K562 (cell line): ENCODE measurements at regions not wholly inside any gene's neighbourhood (a gene's known extent, or its start where the extent isn't known, plus 50 kb on each side); places are given as distances from the start of the nearest gene placed in this dataset.

ENCODE experiments used
- ATF7 ChIP-seq: fragments of 450-650 bp; IDR thresholded peaks from 2 replicates; pipeline ENCODE4 v1.7.1; 2014; ENCODE audit warnings: mild to moderate bottlenecking, moderate library complexity
- BDP1 ChIP-seq: IDR thresholded peaks from 3 replicates; pipeline ENCODE4 v1.6.1; 2011; ENCODE audit not compliant: insufficient read length, insufficient read depth
- CBFA2T2 ChIP-seq: fragments of 450-650 bp; conservative IDR thresholded peaks from 2 replicates; pipeline ENCODE4 v1.6.1; 2017; ENCODE audit warnings: mild to moderate bottlenecking
- CHD1 ChIP-seq: fragments of 200-600 bp; sonication (generic); IDR thresholded peaks from one replicate; pipeline ENCODE4 v1.6.1; 2012; ENCODE audit warnings: mild to moderate bottlenecking, moderate library complexity, low read length, inconsistent platforms
- EGR1 ChIP-seq: fragments of 450-650 bp; conservative IDR thresholded peaks from 2 replicates; pipeline ENCODE4 v1.6.1; 2017; ENCODE audit warnings: mild to moderate bottlenecking
- L3MBTL2 ChIP-seq: fragments of 450-650 bp; IDR thresholded peaks from 2 replicates; pipeline ENCODE4 v1.6.1; 2016; ENCODE audit warnings: mild to moderate bottlenecking, moderate library complexity
- MAZ ChIP-seq, 2 experiments: fragments of 450-650 bp in 1 of 2; sonication (generic) in 1 of 2; formaldehyde crosslinking; IDR thresholded peaks in 1 of 2; conservative IDR thresholded peaks in 1 of 2; 2 replicates each; pipeline versions ENCODE4 v1.4.0 to v1.5.0; 2020; ENCODE audit warnings: mild to moderate bottlenecking in 1 of 2, missing genetic modification reagents in 1 of 2
- NR2C2 ChIP-seq, 2 experiments: fragments of 200-800 bp in 1 of 2; sonication (Bioruptor generic) in 1 of 2; sonication (generic) in 1 of 2; formaldehyde crosslinking in 1 of 2; IDR thresholded peaks; 2 replicates each; pipeline versions ENCODE4 v1.6.1 to v1.8.0; 2016 to 2022; ENCODE audit warnings: mild to moderate bottlenecking in 1 of 2, missing compliant biosample characterization in 1 of 2, missing genetic modification characterization in 1 of 2, missing genetic modification reagents in 1 of 2
- SMAD3 ChIP-seq: fragments of 450-650 bp; formaldehyde crosslinking; conservative IDR thresholded peaks from 2 replicates; pipeline ENCODE4 v1.4.0; 2020; ENCODE audit warnings: mild to moderate bottlenecking
- ZKSCAN8 ChIP-seq: fragments of 200-800 bp; sonication (Bioruptor generic); IDR thresholded peaks from 2 replicates; pipeline ENCODE4 v1.6.1; 2016; ENCODE audit warnings: missing genetic modification characterization, missing compliant biosample characterization
- ZNF316 ChIP-seq: fragments of 450-650 bp; IDR thresholded peaks from 2 replicates; pipeline ENCODE4 v1.6.1; 2016
- ZNF584 ChIP-seq: fragments of 200-800 bp; sonication (Bioruptor generic); IDR thresholded peaks from 2 replicates; pipeline ENCODE4 v1.6.1; 2016; ENCODE audit warnings: low read depth, mild to moderate bottlenecking, missing genetic modification characterization, missing compliant biosample characterization
- TF ChIP-seq, protein P1 (sequence below): fragments of 150-350 bp; IDR thresholded peaks from 2 replicates; pipeline ENCODE4 v1.6.1; 2014; ENCODE audit warnings: low read depth, mild to moderate bottlenecking, low read length, borderline replicate concordance
- TF ChIP-seq, protein P2 (sequence below): sonication (generic); formaldehyde crosslinking; IDR thresholded peaks from 2 replicates; pipeline ENCODE4 v1.9.0; 2022; ENCODE audit warnings: mild to moderate bottlenecking, missing genetic modification reagents
- TF ChIP-seq, protein P3 (sequence below): fragments of 200-800 bp; sonication (Bioruptor generic); IDR thresholded peaks from 2 replicates; pipeline ENCODE4 v1.6.1; 2016; ENCODE audit warnings: missing genetic modification characterization, missing compliant biosample characterization
- TF ChIP-seq, protein P4 (sequence below): fragments of 250-450 bp; sonication (Bioruptor Pico); IDR thresholded peaks from 2 replicates; pipeline ENCODE4 v1.5.0; 2020; ENCODE audit warnings: mild to moderate bottlenecking, borderline replicate concordance

DNA sequence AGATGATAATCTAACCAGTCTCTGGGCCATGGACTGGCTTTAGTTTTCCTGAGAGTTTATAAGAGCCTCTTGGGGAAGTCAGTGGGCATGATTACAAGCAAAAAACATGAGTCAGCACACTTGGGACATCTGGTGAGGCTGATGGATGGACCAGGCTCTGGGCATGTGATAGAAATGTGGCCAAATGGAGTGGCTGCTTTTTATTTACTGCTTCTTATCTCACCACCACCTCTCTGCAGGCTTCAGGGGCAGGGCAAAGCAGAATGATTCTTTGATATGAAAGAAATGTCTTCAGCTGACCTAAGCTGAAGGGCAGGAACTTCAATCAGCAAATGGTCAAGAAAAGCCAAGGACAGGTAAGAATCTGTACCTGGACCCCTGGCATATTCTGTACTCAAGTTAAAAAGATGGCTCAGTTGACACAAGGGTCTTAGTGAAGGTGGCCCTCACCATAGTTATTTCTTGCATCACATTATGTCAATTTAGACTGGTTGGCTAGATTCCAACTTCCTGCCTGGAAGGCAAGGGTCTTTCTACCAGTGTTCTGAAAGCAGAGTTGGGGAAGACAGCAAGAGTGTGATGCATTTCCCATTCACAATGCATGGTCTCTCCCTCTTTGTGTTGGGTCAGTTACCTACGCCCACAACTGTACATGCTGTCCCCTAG is 162.8 kb downstream of the FASLG start (continued):
- TF ChIP-seq, protein P1, sequence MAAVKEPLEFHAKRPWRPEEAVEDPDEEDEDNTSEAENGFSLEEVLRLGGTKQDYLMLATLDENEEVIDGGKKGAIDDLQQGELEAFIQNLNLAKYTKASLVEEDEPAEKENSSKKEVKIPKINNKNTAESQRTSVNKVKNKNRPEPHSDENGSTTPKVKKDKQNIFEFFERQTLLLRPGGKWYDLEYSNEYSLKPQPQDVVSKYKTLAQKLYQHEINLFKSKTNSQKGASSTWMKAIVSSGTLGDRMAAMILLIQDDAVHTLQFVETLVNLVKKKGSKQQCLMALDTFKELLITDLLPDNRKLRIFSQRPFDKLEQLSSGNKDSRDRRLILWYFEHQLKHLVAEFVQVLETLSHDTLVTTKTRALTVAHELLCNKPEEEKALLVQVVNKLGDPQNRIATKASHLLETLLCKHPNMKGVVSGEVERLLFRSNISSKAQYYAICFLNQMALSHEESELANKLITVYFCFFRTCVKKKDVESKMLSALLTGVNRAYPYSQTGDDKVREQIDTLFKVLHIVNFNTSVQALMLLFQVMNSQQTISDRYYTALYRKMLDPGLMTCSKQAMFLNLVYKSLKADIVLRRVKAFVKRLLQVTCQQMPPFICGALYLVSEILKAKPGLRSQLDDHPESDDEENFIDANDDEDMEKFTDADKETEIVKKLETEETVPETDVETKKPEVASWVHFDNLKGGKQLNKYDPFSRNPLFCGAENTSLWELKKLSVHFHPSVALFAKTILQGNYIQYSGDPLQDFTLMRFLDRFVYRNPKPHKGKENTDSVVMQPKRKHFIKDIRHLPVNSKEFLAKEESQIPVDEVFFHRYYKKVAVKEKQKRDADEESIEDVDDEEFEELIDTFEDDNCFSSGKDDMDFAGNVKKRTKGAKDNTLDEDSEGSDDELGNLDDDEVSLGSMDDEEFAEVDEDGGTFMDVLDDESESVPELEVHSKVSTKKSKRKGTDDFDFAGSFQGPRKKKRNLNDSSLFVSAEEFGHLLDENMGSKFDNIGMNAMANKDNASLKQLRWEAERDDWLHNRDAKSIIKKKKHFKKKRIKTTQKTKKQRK, result no peak
- no peak for TF ChIP-seq SMAD3 (CRISPR knock-in tag)
- TF ChIP-seq CBFA2T2, result peak; percentile 86
- peak; percentile 99 for TF ChIP-seq ZNF316
- 0 out of 4 replicates have a peak, but pooled peaks of 1 of the 2 experiments have one; percentile 37 for TF ChIP-seq MAZ (CRISPR knock-in tag; conservative IDR thresholded peaks at IDR 0.05 in 1 of 2, IDR thresholded peaks at IDR 0.05 in 1 of 2)
- peak; percentile 45; the same call in 1 of the 2 replicates for TF ChIP-seq ATF7
- no peak for TF ChIP-seq EGR1
- TF ChIP-seq L3MBTL2, result peak; percentile 50; the same call in 1 of the 2 replicates
- TF ChIP-seq ZNF584 (CRISPR knock-in tag), result peak; percentile 62; the same call in 1 of the 2 replicates
- TF ChIP-seq, protein P2, sequence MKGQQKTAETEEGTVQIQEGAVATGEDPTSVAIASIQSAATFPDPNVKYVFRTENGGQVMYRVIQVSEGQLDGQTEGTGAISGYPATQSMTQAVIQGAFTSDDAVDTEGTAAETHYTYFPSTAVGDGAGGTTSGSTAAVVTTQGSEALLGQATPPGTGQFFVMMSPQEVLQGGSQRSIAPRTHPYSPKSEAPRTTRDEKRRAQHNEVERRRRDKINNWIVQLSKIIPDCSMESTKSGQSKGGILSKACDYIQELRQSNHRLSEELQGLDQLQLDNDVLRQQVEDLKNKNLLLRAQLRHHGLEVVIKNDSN (CRISPR knock-in tag), result peak; percentile 65
- TF ChIP-seq CHD1, result no peak
- TF ChIP-seq BDP1, result no peak
- TF ChIP-seq, protein P3, sequence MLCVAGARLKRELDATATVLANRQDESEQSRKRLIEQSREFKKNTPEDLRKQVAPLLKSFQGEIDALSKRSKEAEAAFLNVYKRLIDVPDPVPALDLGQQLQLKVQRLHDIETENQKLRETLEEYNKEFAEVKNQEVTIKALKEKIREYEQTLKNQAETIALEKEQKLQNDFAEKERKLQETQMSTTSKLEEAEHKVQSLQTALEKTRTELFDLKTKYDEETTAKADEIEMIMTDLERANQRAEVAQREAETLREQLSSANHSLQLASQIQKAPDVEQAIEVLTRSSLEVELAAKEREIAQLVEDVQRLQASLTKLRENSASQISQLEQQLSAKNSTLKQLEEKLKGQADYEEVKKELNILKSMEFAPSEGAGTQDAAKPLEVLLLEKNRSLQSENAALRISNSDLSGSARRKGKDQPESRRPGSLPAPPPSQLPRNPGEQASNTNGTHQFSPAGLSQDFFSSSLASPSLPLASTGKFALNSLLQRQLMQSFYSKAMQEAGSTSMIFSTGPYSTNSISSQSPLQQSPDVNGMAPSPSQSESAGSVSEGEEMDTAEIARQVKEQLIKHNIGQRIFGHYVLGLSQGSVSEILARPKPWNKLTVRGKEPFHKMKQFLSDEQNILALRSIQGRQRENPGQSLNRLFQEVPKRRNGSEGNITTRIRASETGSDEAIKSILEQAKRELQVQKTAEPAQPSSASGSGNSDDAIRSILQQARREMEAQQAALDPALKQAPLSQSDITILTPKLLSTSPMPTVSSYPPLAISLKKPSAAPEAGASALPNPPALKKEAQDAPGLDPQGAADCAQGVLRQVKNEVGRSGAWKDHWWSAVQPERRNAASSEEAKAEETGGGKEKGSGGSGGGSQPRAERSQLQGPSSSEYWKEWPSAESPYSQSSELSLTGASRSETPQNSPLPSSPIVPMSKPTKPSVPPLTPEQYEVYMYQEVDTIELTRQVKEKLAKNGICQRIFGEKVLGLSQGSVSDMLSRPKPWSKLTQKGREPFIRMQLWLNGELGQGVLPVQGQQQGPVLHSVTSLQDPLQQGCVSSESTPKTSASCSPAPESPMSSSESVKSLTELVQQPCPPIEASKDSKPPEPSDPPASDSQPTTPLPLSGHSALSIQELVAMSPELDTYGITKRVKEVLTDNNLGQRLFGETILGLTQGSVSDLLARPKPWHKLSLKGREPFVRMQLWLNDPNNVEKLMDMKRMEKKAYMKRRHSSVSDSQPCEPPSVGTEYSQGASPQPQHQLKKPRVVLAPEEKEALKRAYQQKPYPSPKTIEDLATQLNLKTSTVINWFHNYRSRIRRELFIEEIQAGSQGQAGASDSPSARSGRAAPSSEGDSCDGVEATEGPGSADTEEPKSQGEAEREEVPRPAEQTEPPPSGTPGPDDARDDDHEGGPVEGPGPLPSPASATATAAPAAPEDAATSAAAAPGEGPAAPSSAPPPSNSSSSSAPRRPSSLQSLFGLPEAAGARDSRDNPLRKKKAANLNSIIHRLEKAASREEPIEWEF, result peak; percentile 74; the same call in 1 of the 2 replicates
- TF ChIP-seq, protein P4, sequence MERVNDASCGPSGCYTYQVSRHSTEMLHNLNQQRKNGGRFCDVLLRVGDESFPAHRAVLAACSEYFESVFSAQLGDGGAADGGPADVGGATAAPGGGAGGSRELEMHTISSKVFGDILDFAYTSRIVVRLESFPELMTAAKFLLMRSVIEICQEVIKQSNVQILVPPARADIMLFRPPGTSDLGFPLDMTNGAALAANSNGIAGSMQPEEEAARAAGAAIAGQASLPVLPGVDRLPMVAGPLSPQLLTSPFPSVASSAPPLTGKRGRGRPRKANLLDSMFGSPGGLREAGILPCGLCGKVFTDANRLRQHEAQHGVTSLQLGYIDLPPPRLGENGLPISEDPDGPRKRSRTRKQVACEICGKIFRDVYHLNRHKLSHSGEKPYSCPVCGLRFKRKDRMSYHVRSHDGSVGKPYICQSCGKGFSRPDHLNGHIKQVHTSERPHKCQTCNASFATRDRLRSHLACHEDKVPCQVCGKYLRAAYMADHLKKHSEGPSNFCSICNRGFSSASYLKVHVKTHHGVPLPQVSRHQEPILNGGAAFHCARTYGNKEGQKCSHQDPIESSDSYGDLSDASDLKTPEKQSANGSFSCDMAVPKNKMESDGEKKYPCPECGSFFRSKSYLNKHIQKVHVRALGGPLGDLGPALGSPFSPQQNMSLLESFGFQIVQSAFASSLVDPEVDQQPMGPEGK (CRISPR knock-in tag), result no peak
- TF ChIP-seq NR2C2 (CRISPR knock-in tag; IDR thresholded peaks at IDR 0.05), result no peak
- TF ChIP-seq NR2C2 (tag; IDR thresholded peaks at IDR 0.05), result peak; percentile 53
- peak; percentile 47; the same call in 1 of the 2 replicates for TF ChIP-seq ZKSCAN8 (CRISPR knock-in tag)
